ENCODE measurements at regions not wholly inside any gene's neighbourhood (a gene's known extent, or its start where the extent isn't known, plus 50 kb on each side); places are given as distances from the start of the nearest gene placed in this dataset.
A peak's percentile ranks its signal among the peaks of the same experiment; 100 is the strongest.
"Not testable (repeated sequence)": the region's sequence is repeated elsewhere in the genome, so short reads cannot be mapped to it uniquely, and the experiment has no call there.

DNA sequence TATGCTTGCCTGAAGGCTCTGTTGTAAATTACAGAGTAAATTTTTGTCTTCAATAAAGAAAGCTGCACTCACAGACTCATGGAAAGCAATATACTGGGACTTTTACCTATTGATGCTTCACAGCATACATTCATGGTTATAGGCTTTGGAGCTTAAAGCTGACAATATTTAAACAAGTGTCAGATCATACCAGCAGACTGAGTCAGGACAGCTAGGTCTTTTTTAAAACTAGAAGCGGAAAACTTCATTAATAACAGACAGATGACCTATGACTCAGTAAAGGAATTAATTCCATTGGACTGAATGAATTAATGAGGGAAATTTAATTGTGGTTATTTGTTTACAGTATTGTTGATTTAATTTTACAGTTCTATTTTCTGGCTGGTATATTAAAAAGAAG is 165.8 kb upstream of the DGKB start:
- no peak overlapping the region for H3K4me3 ChIP-seq (ENCODE audit: low read length)
- DNase-seq (ENCODE audit: low read depth, low spot score), result no peak

- no peak for DNase-seq (ENCODE audit: low read depth, low spot score)
- H3K4me3 ChIP-seq (ENCODE audit: low read length), result no peak overlapping the region
Observed at GRCh38 chr7:15057272-15057671, 154.7 kb upstream of the DGKB start.

- H3K4me3 ChIP-seq (ENCODE audit: low read length); DNase-seq (ENCODE audit: low read depth, low spot score): not testable (repeated sequence)
Observed at GRCh38 chr7:15054304-15054703, 151.8 kb upstream of the DGKB start.

GRCh38 chr7:15049157-15049556 is 146.6 kb upstream of the DGKB start:
- H3K4me3 ChIP-seq (ENCODE audit: low read length), result no peak overlapping the region
- DNase-seq (ENCODE audit: low read depth, low spot score), result no peak

GRCh38 chr7:15046861-15047260 is 144.3 kb upstream of the DGKB start:
- no peak for DNase-seq (ENCODE audit: low read depth, low spot score)
- H3K4me3 ChIP-seq (ENCODE audit: low read length), result no peak overlapping the region

DNA sequence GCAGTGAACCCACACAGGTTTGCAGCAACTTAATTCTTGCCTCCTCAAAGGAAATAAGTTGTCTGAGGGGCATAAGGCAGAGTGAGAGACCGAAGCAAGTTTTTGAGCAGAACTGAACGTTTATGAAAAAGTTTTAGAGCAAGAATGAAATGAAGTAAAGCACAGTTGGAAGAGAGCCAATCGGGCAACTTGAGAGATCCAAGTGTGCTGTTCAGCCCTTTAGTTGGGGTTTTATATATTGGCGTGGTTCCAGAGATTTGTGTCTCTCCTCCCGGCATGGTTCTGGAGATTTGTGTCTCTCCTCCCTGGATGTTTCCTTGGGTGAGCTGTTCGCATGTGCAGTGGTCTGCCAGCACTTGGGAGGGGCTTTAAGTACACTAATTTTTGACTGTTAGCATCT is 141.4 kb upstream of the DGKB start:
- H3K4me3 ChIP-seq (ENCODE audit: low read length), result no peak overlapping the region
- DNase-seq (ENCODE audit: low read depth, low spot score), result no peak

DNA sequence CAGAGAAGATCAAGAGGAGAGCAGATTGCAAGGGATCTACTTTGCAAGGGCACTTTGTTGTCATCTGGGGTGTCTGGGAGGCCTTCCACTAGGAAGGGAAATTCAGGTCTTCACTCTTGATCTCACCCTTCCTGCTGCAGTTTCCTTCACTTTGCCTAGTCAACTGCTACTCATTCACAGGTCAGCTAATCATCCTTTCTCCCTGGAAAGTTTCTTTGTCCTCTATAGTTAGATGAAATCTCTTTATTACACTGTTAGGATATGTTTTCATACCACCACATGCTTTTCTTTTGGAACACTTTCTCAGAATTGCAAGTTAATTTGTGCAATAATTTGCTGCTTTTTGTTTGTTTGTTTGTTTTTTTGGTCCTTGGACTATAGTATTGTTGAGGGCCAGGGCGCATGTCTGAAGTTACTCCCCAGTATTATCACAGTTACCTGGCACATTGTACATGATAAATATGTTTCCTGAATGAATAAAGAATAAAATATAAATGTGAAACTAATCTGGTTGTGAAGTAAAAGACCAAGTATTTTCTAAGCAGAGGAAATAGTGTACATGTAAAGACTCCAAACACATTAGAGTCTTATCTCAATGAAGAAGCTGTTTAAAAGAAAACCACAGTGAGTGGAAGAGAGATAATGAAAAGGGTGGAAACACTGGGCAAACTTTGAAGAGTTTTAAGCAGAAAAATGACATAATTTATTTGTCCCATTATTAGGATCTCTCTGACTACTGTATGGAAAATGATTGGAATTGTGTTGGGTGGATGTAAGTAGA is 139.9 kb upstream of the DGKB start:
- no peak for DNase-seq (ENCODE audit: low read depth, low spot score)
- H3K4me3 ChIP-seq (ENCODE audit: low read length), result no peak overlapping the region

GRCh38 chr7:15041226-15041625 is 138.7 kb upstream of the DGKB start:
- no peak overlapping the region for H3K4me3 ChIP-seq (ENCODE audit: low read length)
- DNase-seq (ENCODE audit: low read depth, low spot score), result no peak

DNA sequence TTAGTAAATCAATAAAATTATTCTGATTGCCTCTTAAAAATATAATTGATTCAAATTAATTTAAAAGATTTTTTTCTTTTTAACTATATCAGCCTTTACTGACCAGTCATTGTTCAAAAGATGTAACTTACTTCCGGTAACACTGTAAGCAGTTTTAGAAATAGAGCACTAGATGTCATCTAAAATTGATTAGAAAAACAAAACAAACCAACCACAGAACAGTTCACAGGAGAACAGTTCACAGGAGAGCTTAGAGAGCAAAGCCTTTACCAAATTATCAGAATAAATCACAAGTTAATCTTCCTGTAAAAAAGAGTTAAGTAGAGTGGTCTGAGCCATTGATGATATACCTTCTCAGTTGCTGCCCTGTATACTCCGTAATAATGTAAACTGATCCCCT is 133.3 kb upstream of the DGKB start:
- DNase-seq (ENCODE audit: low read depth, low spot score), result no peak
- H3K4me3 ChIP-seq (ENCODE audit: low read length), result no peak overlapping the region

DNA sequence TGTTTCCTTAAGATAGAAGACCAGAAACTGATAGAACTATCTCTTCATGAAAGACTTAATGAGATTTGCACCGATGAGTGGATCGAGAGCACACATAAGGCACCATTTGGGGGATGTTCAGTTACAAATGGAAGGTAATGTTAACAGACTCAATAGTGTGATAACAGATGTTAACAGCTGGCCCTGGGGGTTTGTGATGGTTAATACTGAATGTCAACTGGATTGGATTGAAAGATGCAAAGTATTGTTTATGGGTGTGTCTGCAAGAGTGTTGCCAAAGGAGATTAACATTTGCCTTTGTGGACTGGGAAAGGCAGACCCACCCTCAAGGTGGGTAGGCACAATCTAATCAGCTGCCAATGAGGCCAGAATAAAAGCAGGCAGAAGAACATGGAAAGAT is 130.5 kb upstream of the DGKB start:
- H3K4me3 ChIP-seq (ENCODE audit: low read length), result no peak overlapping the region
- DNase-seq (ENCODE audit: low read depth, low spot score), result no peak

DNA sequence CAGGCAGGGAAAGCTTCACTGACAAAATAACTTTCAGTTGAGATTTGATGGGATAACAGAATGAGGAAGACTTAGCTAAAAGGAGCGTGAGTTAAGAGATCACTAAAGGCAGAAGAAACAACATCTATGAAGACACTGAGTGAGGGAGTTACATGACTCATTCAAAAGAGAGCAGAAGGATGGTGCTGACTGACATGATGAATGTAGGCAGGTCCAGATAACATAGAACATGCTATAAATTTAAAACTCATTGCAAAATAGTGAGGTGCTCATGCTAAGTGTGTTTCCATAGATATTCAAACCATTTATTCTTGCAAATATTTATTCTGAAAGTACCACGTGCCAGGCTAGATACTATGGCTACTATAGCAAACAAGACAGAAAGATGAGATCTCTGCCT is 116.4 kb upstream of the DGKB start:
- no peak for DNase-seq (ENCODE audit: low read depth, low spot score)
- H3K4me3 ChIP-seq (ENCODE audit: low read length), result no peak overlapping the region

- no peak for DNase-seq (ENCODE audit: low read depth, low spot score)
- H3K4me3 ChIP-seq (ENCODE audit: low read length), result no peak overlapping the region
Observed at GRCh38 chr7:15016766-15017165, 114.2 kb upstream of the DGKB start.

GRCh38 chr7:15016315-15016667 is 113.7 kb upstream of the DGKB start:
- no peak overlapping the region for H3K4me3 ChIP-seq (ENCODE audit: low read length)
- DNase-seq (ENCODE audit: low read depth, low spot score), result no peak

DNA sequence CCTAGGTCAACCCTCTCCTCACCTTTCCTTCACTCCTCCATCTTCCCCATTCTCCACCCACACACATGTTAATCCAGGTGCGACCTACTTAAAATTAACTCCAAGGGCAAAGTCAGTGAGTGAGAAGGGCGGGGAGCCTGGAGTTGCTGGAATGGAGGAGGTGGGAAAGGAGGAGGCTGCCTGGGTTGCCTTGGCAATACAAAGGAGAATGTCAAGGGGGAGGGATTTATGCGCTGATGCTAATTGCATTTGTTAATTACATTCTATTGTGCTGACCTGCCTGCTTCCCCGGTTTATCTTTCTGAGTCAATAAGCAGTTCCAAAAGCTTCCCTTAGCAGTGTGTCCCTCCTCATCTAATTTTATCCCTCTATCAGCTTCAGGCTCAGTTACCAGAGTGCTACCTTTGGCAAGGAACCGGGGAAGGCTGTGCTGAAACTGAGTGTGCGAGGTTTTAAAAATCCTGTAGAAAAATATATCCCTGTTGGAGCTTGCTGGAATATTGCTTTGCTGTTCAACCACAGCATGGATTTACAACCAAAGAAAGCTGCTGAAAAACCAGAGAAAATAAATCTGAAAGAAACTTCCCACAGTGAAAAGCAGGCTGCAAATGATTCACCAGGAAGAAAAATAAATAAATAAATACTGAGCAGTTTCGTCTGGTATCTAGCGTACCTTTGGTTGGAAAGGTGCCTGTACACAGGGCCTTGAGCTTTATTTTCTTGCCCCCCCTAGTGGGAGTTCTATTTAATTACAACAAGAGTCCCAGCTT is 113.2 kb upstream of the DGKB start:
- H3K4me3 ChIP-seq (ENCODE audit: low read length), result no peak overlapping the region
- peak; percentile 55 for DNase-seq (ENCODE audit: low read depth, low spot score)

DNA sequence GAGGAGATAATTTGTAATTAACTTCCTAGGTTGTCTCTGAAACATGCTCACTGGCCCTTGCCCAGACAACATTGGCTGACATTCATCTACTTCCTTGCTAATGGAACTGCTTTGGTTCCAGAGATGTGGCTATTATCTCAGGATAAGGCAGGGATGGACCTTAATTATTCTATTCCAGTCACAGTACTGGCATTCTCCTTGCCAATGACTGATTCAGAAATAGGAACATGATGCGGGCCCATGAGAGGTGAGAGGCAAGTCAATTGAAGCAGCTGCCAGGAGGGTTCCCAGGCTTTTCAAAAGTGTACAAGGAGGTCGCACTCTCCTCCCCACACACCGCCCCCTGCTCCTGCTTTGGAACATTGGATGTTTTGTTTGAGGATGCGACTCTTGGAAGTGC is 109.6 kb upstream of the DGKB start:
- no peak for DNase-seq (ENCODE audit: low read depth, low spot score)
- H3K4me3 ChIP-seq (ENCODE audit: low read length), result no peak overlapping the region

GRCh38 chr7:15011289-15011688 is 108.7 kb upstream of the DGKB start:
- no peak overlapping the region for H3K4me3 ChIP-seq (ENCODE audit: low read length)
- DNase-seq (ENCODE audit: low read depth, low spot score), result no peak

DNA sequence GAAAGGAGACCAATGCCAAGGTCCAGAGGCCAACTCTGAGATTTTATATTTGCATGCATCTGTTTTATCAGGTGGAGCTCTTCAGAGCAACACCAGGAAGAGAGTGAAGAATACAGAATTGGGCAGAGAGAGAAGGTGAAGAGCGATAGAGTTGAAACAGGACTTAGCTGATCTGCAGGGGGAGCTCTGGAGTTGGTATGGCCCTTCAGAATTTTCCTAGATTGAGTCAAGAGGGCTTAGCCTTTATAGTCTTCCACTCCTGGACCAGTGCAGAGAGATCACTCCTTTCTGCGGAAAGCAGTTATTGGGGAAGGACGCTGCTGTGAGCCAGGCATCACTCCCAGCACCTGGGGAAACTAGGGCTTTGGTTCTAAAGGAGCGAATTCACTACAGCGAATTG is 105.0 kb upstream of the DGKB start:
- H3K4me3 ChIP-seq (ENCODE audit: low read length), result no peak overlapping the region
- DNase-seq (ENCODE audit: low read depth, low spot score), result peak; percentile 2

GRCh38 chr7:15005672-15006071 is 103.1 kb upstream of the DGKB start:
- H3K4me3 ChIP-seq (ENCODE audit: low read length), result no peak overlapping the region

DNA sequence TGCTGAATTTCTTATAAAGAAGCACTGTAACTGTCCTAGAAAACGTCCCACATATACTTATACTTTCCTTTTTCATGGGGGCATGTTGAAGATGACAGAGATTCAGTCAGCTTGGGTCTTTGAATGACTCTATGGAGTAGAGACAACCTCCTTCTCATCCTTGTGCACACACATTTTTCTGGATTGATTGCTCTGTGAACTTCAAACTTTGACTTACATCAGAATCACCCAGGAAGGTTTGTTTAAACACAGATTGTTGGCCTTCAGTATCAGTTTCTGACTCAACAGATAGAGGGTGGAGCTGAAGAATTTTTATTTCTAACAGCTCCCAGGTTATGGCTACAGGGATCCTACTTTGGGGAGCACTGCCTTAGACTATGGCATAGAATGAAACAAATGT is 97.6 kb upstream of the DGKB start:
- DNase-seq (ENCODE audit: low read depth, low spot score), result no peak
- no peak overlapping the region for H3K4me3 ChIP-seq (ENCODE audit: low read length)

More at GRCh38 chr7:15005672-15006071, 103.1 kb upstream of the DGKB start:
- no peak for DNase-seq (ENCODE audit: low read depth, low spot score)

GRCh38 chr7:14999331-14999730 is 96.8 kb upstream of the DGKB start:
- DNase-seq (ENCODE audit: low read depth, low spot score), result no peak
- H3K4me3 ChIP-seq (ENCODE audit: low read length), result no peak overlapping the region

- no peak overlapping the region for H3K4me3 ChIP-seq (ENCODE audit: low read length)
- no peak for DNase-seq (ENCODE audit: low read depth, low spot score)
Observed at GRCh38 chr7:14995774-14996173, 93.2 kb upstream of the DGKB start.

Measured in Jurkat, Clone E6-1 (cell line).